ENCODE measurements at regions not wholly inside any gene's neighbourhood (a gene's known extent, or its start where the extent isn't known, plus 50 kb on each side); places are given as distances from the start of the nearest gene placed in this dataset.

DNA sequence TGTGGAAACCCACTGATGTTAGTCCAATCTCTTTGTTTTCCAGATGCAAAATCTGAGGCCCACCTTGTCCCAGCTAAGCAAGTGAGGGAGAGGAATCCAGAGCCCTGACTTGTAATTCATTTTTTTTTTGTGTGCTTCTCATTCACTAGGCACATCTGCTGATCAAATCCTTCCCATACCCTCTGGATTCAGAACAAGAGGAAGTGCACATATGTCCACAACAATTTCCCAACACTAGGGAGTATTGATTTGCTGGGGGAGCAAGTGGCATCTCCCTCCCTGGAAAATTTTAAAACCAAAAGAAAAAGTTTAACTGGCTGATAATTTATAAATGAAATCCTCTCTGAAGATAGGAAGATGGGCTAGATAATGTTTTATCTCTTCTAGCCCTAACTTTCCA lies 94.6 kb upstream of the RFC3 start:
- Histone ChIP-seq H3K27ac (ENCODE audit: low read depth, low read length) (no peak overlapping the region), H3K9ac (ENCODE audit: low read depth in 1 of 3, low read length in 3 of 3) (peak overlapping the region in 1 of 3 donors; percentile 4), H3K9me3 (ENCODE audit: control insufficient read depth in 3 of 3, low read length in 3 of 3) (no peaks in the 10 kb centered on the region), H3K4me1 (ENCODE audit: control insufficient read depth in 3 of 3, insufficient read depth in 3 of 3, low read length in 3 of 3) (peaks cover 0 to 8% (median 4%) of the 10 kb centered on the region in 3 donors), H3K36me3 (ENCODE audit: control insufficient read depth in 3 of 3, insufficient read depth in 3 of 3, low read length in 3 of 3) (no peaks in the 10 kb centered on the region), H3K4me3 (ENCODE audit: low read length in 3 of 3) (no peak overlapping the region), H3K27me3 (ENCODE audit: control insufficient read depth in 3 of 3, insufficient read depth in 3 of 3, low read length in 3 of 3) (no peaks in the 10 kb centered on the region)

DNA sequence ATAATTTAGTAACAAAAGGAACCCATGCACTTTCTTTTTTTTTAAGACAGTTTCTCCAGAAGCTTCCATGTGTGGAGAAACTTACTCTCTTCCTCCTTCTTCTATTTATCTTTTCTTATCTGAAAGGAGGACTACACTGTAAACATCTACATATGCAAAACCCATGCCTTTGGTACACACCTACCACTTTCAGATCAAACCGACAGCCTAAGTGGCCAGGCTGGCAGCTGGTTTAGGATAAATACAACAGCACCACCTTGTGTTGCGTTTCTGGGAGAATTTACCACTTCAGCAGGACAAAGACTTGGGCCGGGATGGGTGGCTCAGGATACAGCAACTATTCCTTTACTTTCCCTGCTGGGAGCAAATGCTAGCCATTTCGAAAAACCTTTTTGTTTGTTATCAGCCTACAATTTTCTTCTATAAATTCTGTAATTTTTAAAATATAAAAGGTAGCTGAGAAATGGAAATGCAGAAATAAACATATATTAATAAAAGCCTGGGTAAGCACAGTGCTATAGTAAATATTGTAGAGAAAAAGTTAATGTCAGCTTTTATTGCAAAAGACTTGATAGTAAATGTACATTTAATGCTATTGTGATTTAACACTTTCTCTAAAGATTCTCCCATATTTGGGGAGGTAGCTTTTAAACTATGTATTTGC lies 94.0 kb upstream of the RFC3 start:
- Histone ChIP-seq H3K4me1 (ENCODE audit: control insufficient read depth in 3 of 3, insufficient read depth in 3 of 3, low read length in 3 of 3) (peaks cover 0 to 12% (median 5%) of the 10 kb centered on the region in 3 donors), H3K36me3 (ENCODE audit: control insufficient read depth in 3 of 3, insufficient read depth in 3 of 3, low read length in 3 of 3) (no peaks in the 10 kb centered on the region), H3K9ac (ENCODE audit: low read depth in 1 of 3, low read length in 3 of 3) (peak overlapping the region in 1 of 3 donors; percentile 4), H3K27ac (ENCODE audit: low read depth, low read length) (no peak overlapping the region), H3K27me3 (ENCODE audit: control insufficient read depth in 3 of 3, insufficient read depth in 3 of 3, low read length in 3 of 3) (no peaks in the 10 kb centered on the region), H3K9me3 (ENCODE audit: control insufficient read depth in 3 of 3, low read length in 3 of 3) (no peaks in the 10 kb centered on the region), H3K4me3 (ENCODE audit: low read length in 3 of 3) (no peak overlapping the region)

DNA sequence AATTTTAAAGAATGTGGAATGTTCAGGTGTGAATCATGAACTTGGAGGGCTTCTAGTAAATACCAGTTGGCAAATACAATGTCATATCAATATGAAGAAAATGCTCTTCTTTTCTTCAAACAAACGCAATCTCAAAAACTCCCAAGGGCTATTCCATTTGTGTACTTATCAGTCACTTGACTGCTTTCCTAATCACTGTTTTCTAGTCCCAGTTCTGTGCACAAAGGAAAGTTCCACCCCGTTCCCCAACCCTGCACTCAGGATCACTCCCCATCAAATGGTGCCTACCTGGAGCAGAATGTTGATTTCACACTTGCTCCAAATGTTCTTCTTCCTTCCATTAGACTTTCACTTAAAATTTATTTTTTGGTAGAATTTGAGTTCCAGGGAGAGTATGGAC lies 92.6 kb upstream of the RFC3 start:
- H3K4me1 ChIP-seq (ENCODE audit: control insufficient read depth in 3 of 3, insufficient read depth in 3 of 3, low read length in 3 of 3), result peaks cover 0 to 12% (median 5%) of the 10 kb centered on the region in 3 donors
- H3K27me3 ChIP-seq (ENCODE audit: control insufficient read depth in 3 of 3, insufficient read depth in 3 of 3, low read length in 3 of 3), result no peaks in the 10 kb centered on the region
- H3K9ac ChIP-seq (ENCODE audit: low read depth in 1 of 3, low read length in 3 of 3), result no peak overlapping the region
- no peaks in the 10 kb centered on the region for H3K36me3 ChIP-seq (ENCODE audit: control insufficient read depth in 3 of 3, insufficient read depth in 3 of 3, low read length in 3 of 3)
- H3K27ac ChIP-seq (ENCODE audit: low read depth, low read length), result no peak overlapping the region
- H3K9me3 ChIP-seq (ENCODE audit: control insufficient read depth in 3 of 3, low read length in 3 of 3), result no peaks in the 10 kb centered on the region
- no peak overlapping the region for H3K4me3 ChIP-seq (ENCODE audit: low read length in 3 of 3)

DNA sequence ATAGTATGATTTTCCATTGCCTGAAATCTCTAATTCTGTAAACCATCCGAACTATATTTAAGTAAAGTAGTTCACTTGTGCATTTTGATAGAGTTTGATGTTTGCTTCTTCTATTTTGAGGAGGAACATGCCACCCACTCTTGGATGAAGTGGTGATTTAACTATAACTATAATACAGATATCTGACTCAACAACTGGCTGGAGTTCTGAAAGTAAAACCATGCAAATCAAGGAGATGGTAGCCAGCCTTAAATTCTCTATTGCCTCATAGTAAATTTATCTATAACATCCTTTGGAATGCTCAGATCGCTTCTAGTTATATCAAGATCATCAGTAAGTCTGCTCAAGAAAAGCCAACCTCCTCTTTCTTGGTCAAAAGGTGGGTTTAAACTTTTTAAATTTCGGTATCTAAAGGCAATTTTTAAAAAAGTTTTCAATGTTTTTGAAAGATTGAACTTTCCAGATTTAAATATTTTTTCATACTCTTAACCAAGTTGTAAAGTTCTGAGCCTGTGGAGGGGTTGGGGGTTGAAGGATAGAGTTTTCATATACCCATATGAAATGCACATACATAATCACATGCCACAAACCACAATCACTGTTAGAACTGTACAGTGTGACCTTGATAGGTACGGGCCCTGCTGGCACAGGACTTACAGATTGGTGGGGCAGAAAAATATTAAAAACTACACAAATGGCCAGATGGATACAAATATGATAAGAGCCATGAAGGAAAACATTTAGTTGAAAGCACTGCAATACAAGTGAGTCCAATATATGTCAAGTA lies 90.5 kb upstream of the RFC3 start:
- Histone ChIP-seq H3K27me3 (ENCODE audit: control insufficient read depth in 3 of 3, insufficient read depth in 3 of 3, low read length in 3 of 3) (no peaks in the 10 kb centered on the region), H3K9me3 (ENCODE audit: control insufficient read depth in 3 of 3, low read length in 3 of 3) (no peaks in the 10 kb centered on the region), H3K27ac (ENCODE audit: low read depth, low read length) (no peak overlapping the region), H3K9ac (ENCODE audit: low read depth in 1 of 3, low read length in 3 of 3) (no peak overlapping the region), H3K4me1 (ENCODE audit: control insufficient read depth in 3 of 3, insufficient read depth in 3 of 3, low read length in 3 of 3) (peaks cover 0 to 6% (median 5%) of the 10 kb centered on the region in 3 donors), H3K4me3 (ENCODE audit: low read length in 3 of 3) (no peak overlapping the region), H3K36me3 (ENCODE audit: control insufficient read depth in 3 of 3, insufficient read depth in 3 of 3, low read length in 3 of 3) (no peaks in the 10 kb centered on the region)

DNA sequence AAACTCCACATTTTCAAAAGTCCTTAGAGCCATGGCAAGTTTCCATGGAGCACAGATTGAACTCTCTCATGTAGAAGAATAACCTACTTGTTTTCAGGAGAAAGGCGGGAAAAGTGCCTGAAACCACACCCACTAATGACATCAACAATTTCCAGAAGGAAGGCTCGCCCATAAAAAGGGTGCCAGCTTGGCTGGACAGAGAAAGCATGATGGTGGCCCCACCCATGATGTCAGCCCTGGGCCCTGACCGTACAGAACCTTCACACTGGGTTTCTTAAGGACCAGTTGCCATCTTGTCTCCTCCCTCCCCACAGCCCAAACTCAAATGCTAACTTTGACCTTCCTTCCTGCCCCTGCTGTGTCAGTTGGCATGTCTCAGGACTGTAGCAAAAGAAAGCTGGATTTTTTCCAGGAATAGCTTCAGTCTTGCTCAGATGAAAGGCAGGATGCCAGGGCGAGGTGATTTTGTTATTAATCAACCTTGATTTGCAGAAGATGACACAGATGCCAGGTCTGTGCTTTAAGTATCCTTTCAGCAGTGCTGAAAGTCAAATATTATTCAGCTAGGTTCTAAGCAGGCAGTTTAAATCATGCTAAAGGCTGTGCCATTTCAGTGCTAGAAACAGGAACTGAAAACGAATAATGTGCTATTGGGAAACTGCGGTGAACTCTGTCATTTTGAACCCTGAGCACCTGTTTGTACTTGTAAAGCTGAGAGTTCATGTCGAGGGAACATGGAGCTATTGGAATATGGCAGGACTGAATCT lies 89.5 kb upstream of the RFC3 start:
- H3K27ac ChIP-seq (ENCODE audit: low read depth, low read length), result peak overlapping the region; percentile 7
- no peaks in the 10 kb centered on the region for H3K9me3 ChIP-seq (ENCODE audit: control insufficient read depth in 3 of 3, low read length in 3 of 3)
- H3K4me1 ChIP-seq (ENCODE audit: control insufficient read depth in 3 of 3, insufficient read depth in 3 of 3, low read length in 3 of 3), result peaks cover 0 to 6% (median 2%) of the 10 kb centered on the region in 3 donors
- no peaks in the 10 kb centered on the region for H3K27me3 ChIP-seq (ENCODE audit: control insufficient read depth in 3 of 3, insufficient read depth in 3 of 3, low read length in 3 of 3)
- no peaks in the 10 kb centered on the region for H3K36me3 ChIP-seq (ENCODE audit: control insufficient read depth in 3 of 3, insufficient read depth in 3 of 3, low read length in 3 of 3)
- H3K4me3 ChIP-seq (ENCODE audit: low read length in 3 of 3), result no peak overlapping the region
- no peak overlapping the region for H3K9ac ChIP-seq (ENCODE audit: low read depth in 1 of 3, low read length in 3 of 3)

DNA sequence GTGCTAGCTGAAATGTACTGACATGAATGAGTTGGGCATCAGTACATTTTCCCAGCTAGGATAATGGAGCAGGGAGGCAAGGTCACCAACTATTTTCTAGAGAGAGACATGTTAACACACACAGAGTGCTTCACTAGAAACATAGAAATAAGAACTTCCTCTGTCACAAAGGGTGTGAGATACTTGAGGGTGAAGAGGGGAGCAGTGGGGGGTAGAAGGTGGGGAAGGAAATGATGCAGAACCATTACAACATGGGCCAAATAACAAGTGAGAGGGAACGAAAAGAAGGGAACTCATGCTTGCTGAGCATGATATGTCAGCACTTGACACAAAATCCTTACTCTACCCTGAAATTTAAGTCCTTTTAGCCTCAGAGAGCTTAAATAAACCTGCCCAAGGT lies 87.8 kb upstream of the RFC3 start:
- no peaks in the 10 kb centered on the region for H3K9me3 ChIP-seq (ENCODE audit: control insufficient read depth in 3 of 3, low read length in 3 of 3)
- no peak overlapping the region for H3K4me3 ChIP-seq (ENCODE audit: low read length in 3 of 3)
- no peaks in the 10 kb centered on the region for H3K27me3 ChIP-seq (ENCODE audit: control insufficient read depth in 3 of 3, insufficient read depth in 3 of 3, low read length in 3 of 3)
- H3K9ac ChIP-seq (ENCODE audit: low read depth in 1 of 3, low read length in 3 of 3), result no peak overlapping the region
- H3K27ac ChIP-seq (ENCODE audit: low read depth, low read length), result no peak overlapping the region
- peaks cover 0 to 6% (median 2%) of the 10 kb centered on the region in 3 donors for H3K4me1 ChIP-seq (ENCODE audit: control insufficient read depth in 3 of 3, insufficient read depth in 3 of 3, low read length in 3 of 3)
- no peaks in the 10 kb centered on the region for H3K36me3 ChIP-seq (ENCODE audit: control insufficient read depth in 3 of 3, insufficient read depth in 3 of 3, low read length in 3 of 3)

DNA sequence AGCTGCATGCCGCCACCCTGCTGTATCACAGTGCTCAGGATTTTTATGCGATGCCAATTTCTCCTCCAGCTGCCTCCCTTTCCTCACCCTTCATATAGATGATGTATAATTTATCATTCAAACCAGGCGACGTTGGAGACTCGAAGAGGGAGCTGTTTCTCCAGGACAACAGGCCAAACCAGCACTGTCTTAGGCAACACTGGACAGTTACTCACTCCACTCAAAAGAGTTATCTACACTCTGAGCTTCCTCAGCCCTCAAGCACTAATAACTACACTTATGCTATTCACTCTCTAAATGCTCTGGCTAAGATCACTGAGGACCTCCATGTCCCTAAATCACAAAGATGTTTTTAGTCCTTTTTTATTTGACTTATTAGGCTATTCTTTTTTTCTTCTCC lies 87.3 kb upstream of the RFC3 start:
- Histone ChIP-seq H3K27ac (ENCODE audit: low read depth, low read length) (no peak overlapping the region), H3K4me3 (ENCODE audit: low read length in 3 of 3) (no peak overlapping the region)

DNA sequence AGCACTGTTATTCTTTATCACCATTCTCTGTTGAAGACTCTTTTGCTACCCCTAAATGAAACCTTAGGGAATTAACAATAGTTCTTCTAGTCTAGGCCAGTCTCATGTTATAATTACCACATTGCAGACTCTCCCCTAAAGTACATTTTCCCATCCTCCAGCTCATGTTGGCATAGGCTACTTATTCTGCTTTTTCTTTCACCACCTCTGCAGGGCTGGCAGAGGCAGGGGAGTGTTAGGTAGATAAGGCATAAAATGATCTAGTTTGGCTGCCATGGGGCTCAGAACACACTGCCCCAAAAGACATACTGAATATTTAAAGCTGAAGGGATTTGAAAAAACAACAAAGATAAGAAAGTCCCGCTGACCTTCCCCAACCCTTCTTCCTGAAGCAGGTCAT lies 82.7 kb upstream of the RFC3 start:
- no peaks in the 10 kb centered on the region for H3K4me1 ChIP-seq (ENCODE audit: control insufficient read depth in 3 of 3, insufficient read depth in 3 of 3, low read length in 3 of 3)
- no peaks in the 10 kb centered on the region for H3K36me3 ChIP-seq (ENCODE audit: control insufficient read depth in 3 of 3, insufficient read depth in 3 of 3, low read length in 3 of 3)
- H3K27me3 ChIP-seq (ENCODE audit: control insufficient read depth in 3 of 3, insufficient read depth in 3 of 3, low read length in 3 of 3), result no peaks in the 10 kb centered on the region
- H3K9me3 ChIP-seq (ENCODE audit: control insufficient read depth in 3 of 3, low read length in 3 of 3), result no peaks in the 10 kb centered on the region
- no peak overlapping the region for H3K9ac ChIP-seq (ENCODE audit: low read depth in 1 of 3, low read length in 3 of 3)
- no peak overlapping the region for H3K4me3 ChIP-seq (ENCODE audit: low read length in 3 of 3)
- no peak overlapping the region for H3K27ac ChIP-seq (ENCODE audit: low read depth, low read length)

More for the DNA sequence above, 87.3 kb upstream of the RFC3 start:
- Histone ChIP-seq H3K27me3 (ENCODE audit: control insufficient read depth in 3 of 3, insufficient read depth in 3 of 3, low read length in 3 of 3) (no peaks in the 10 kb centered on the region), H3K9me3 (ENCODE audit: control insufficient read depth in 3 of 3, low read length in 3 of 3) (no peaks in the 10 kb centered on the region), H3K4me1 (ENCODE audit: control insufficient read depth in 3 of 3, insufficient read depth in 3 of 3, low read length in 3 of 3) (peaks cover 0 to 6% (median 2%) of the 10 kb centered on the region in 3 donors), H3K36me3 (ENCODE audit: control insufficient read depth in 3 of 3, insufficient read depth in 3 of 3, low read length in 3 of 3) (no peaks in the 10 kb centered on the region), H3K9ac (ENCODE audit: low read depth in 1 of 3, low read length in 3 of 3) (no peak overlapping the region)

DNA sequence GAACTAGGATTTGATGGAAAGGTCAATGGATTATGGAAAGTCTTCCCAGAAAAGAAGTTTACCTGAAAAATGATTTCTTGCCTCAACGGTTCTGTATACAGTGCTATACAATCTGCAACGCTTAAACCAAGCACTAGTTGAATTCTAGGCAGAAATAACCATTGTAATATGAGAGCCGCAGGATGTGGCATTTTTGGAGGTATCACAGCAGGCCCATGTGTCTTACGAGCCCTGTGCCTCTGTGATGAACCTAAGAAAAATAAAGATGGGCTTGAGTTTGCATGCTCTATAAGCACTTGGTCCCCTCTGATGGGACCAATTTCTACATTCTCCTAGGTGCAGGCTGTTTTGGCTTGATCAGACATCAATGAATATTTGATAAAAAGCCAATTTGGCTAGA lies 78.7 kb upstream of the RFC3 start:
- no peaks in the 10 kb centered on the region for H3K4me1 ChIP-seq (ENCODE audit: control insufficient read depth in 3 of 3, insufficient read depth in 3 of 3, low read length in 3 of 3)
- H3K36me3 ChIP-seq (ENCODE audit: control insufficient read depth in 3 of 3, insufficient read depth in 3 of 3, low read length in 3 of 3), result no peaks in the 10 kb centered on the region
- H3K27ac ChIP-seq (ENCODE audit: low read depth, low read length), result no peak overlapping the region

DNA sequence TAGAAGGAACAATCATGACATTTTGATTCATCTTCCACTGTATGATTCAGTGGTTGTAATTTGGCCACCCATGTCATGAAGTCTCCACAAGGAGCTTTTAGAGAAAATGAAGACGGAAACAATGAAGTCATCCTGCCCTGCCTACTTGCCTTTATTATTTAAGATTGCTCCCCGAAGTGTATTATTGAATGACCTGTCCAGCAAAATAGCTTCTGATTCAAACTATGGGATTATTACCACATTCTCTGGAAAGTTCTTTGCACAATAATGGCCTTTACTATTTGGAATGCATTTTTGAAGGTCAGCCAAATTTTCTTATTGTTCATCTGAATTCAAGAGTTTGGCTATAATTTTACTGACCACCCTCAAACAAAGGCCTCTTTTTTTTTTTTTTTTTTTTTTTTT lies 77.8 kb upstream of the RFC3 start:
- no peaks in the 10 kb centered on the region for H3K36me3 ChIP-seq (ENCODE audit: control insufficient read depth in 3 of 3, insufficient read depth in 3 of 3, low read length in 3 of 3)
- H3K9ac ChIP-seq (ENCODE audit: low read depth in 1 of 3, low read length in 3 of 3), result no peak overlapping the region
- H3K27me3 ChIP-seq (ENCODE audit: control insufficient read depth in 3 of 3, insufficient read depth in 3 of 3, low read length in 3 of 3), result no peaks in the 10 kb centered on the region
- H3K9me3 ChIP-seq (ENCODE audit: control insufficient read depth in 3 of 3, low read length in 3 of 3), result no peaks in the 10 kb centered on the region
- no peak overlapping the region for H3K27ac ChIP-seq (ENCODE audit: low read depth, low read length)
- H3K4me1 ChIP-seq (ENCODE audit: control insufficient read depth in 3 of 3, insufficient read depth in 3 of 3, low read length in 3 of 3), result no peaks in the 10 kb centered on the region
- no peak overlapping the region for H3K4me3 ChIP-seq (ENCODE audit: low read length in 3 of 3)

More for the DNA sequence above, 78.7 kb upstream of the RFC3 start:
- H3K9ac ChIP-seq (ENCODE audit: low read depth in 1 of 3, low read length in 3 of 3), result no peak overlapping the region
- no peaks in the 10 kb centered on the region for H3K27me3 ChIP-seq (ENCODE audit: control insufficient read depth in 3 of 3, insufficient read depth in 3 of 3, low read length in 3 of 3)
- no peaks in the 10 kb centered on the region for H3K9me3 ChIP-seq (ENCODE audit: control insufficient read depth in 3 of 3, low read length in 3 of 3)
- no peak overlapping the region for H3K4me3 ChIP-seq (ENCODE audit: low read length in 3 of 3)

Data from skeletal muscle tissue (tissue), 3 donors.